Adrenal gland (tissue), 9 donors: ENCODE measurements at regions not wholly inside any gene's neighbourhood (a gene's known extent, or its start where the extent isn't known, plus 50 kb on each side); places are given as distances from the start of the nearest gene placed in this dataset.

Experiments
- DNase-seq, 7 donors: peaks; one replicate each; pipeline ENCODE4 v3.0.0-alpha.2; 2019 to 2020
- H3K27ac ChIP-seq, 5 donors: fragments of 200-600 bp; sonication (generic) in 4 of 5; 1 replicate in 3 of 5; 2 replicates in 2 of 5; pipeline versions ENCODE4 v1.5.1 to v1.8.0; 2016 to 2020; ENCODE audit warnings: mild to moderate bottlenecking in 1 of 5
- H3K27me3 ChIP-seq: fragments of 200-600 bp; 2 replicates; pipeline ENCODE4 v1.8.0; 2021
- H3K36me3 ChIP-seq, 2 donors: fragments of 200-600 bp; replicated peaks in 1 of 2; 1 replicate in 1 of 2; 2 replicates in 1 of 2; pipeline versions ENCODE4 v1.5.1 to v1.8.0; 2018 to 2022
- H3K4me1 ChIP-seq, 2 donors: fragments of 200-600 bp; replicated peaks in 1 of 2; 1 replicate in 1 of 2; 2 replicates in 1 of 2; pipeline versions ENCODE4 v1.5.1 to v1.8.0; 2018 to 2021
- H3K4me3 ChIP-seq, 4 donors: fragments of 200-600 bp; sonication (generic) in 3 of 4; one replicate each; pipeline ENCODE4 v1.5.1; 2016 to 2018
- H3K9me3 ChIP-seq, 3 donors: fragments of 200-600 bp; sonication (generic) in 1 of 3; replicated peaks in 1 of 3; 1 replicate in 2 of 3; 2 replicates in 1 of 3; pipeline versions ENCODE4 v1.5.1 to v1.8.0; 2016 to 2021
- CTCF ChIP-seq, 6 experiments: fragments of 450-650 bp in 4 of 6; fragments of 200-600 bp in 2 of 6; sonication (generic) in 1 of 6; IDR thresholded peaks; 1 replicate in 5 of 6; 2 replicates in 1 of 6; pipeline versions ENCODE4 v1.5.1 to v1.8.0; 2016 to 2021; ENCODE audit warnings: antibody characterized with exemption in 6 of 6, mild to moderate bottlenecking in 2 of 6, moderate library complexity in 1 of 6
- POLR2A ChIP-seq, 2 donors: fragments of 450-650 bp; IDR thresholded peaks; one replicate each; pipeline ENCODE4 v1.6.1; 2017; ENCODE audit warnings: antibody characterized with exemption in 2 of 2, mild to moderate bottlenecking in 2 of 2, moderate library complexity in 1 of 2
- WGBS, 4 donors: extraction: QIAGEN DNeasy Blood & Tissue Kit in 2 of 4; methylation state at CpG; one replicate each; pipeline versions ENCODE4 v1.1.5 to v1.1.7; 2013 to 2017; 5-methylcytosine and 5-hydroxymethylcytosine counted together
- intact Hi-C, 2 donors: fragments of 100-400 bp; cut with DNase I; formaldehyde crosslinking; loops; one replicate each; pipeline versions ENCODE4 v1.14.1 to v1.15.0; 2022 to 2023
- donor health status: healthy with polysubstance abuse.
- donor health status: Bipolar disorder and iron deficiency.
- donor health status: DM: yes; HTN: yes; CAD: no.
- donor health status: DM: no; HTN: no; CAD: no.
- donor health status: DM: no; HTN: no; CAD: no.

- 52 to 62% (median 58%) methylated on average over 5 of the region's 5 CpGs for WGBS, 4 donors
- TF ChIP-seq CTCF (IDR thresholded peaks at IDR 0.05), result no peak
- TF ChIP-seq POLR2A (IDR thresholded peaks at IDR 0.05), result no peak
- Histone ChIP-seq H3K4me3 (no peak overlapping the region), H3K27me3 (no peaks in the 10 kb centered on the region), H3K27ac (no peak overlapping the region), H3K36me3 (no peaks in the 10 kb centered on the region), H3K9me3 (no peaks in the 10 kb centered on the region), H3K4me1 (no peaks in the 10 kb centered on the region)
- DNase-seq, result peak in 1 of 7 donors; percentile 3
- intact Hi-C loops, result no loop called here
Measured at GRCh38 chr6:112701201-112701600, 354.1 kb downstream of the RFPL4B start.

- Histone ChIP-seq H3K27ac (no peak overlapping the region), H3K36me3 (no peaks in the 10 kb centered on the region), H3K4me1 (no peaks in the 10 kb centered on the region), H3K9me3 (no peaks in the 10 kb centered on the region), H3K27me3 (no peaks in the 10 kb centered on the region), H3K4me3 (no peak overlapping the region)
- WGBS, 4 donors, result 53 to 80% (median 62%) methylated on average over 2 of the region's 2 CpGs
- intact Hi-C loops, result no loop called here
- TF ChIP-seq POLR2A (IDR thresholded peaks at IDR 0.05) (no peak), CTCF (IDR thresholded peaks at IDR 0.05) (no peak)
- DNase-seq, result no peak
Measured at GRCh38 chr6:112710710-112711109, 363.6 kb downstream of the RFPL4B start.

- Histone ChIP-seq H3K9me3 (no peaks in the 10 kb centered on the region), H3K27me3 (no peaks in the 10 kb centered on the region), H3K36me3 (no peaks in the 10 kb centered on the region), H3K4me3 (no peak overlapping the region), H3K27ac (no peak overlapping the region), H3K4me1 (no peaks in the 10 kb centered on the region)
- TF ChIP-seq CTCF (IDR thresholded peaks at IDR 0.05) (no peak), POLR2A (IDR thresholded peaks at IDR 0.05) (no peak)
- no peak for DNase-seq
- WGBS, 4 donors, result 58 to 83% (median 73%) methylated on average over 2 of the region's 2 CpGs
- intact Hi-C loops, result no loop called here
Measured at GRCh38 chr6:112713402-112713801, 366.3 kb downstream of the RFPL4B start.

GRCh38 chr6:112717401-112717800 is 370.3 kb downstream of the RFPL4B start:
- no peaks in the 10 kb centered on the region for H3K4me1 ChIP-seq
- WGBS, 4 donors, result 59 to 63% (median 62%) methylated on average over 3 of the region's 3 CpGs

More at GRCh38 chr6:112717401-112717800, 370.3 kb downstream of the RFPL4B start:
- H3K4me3 ChIP-seq, result no peak overlapping the region
- no peaks in the 10 kb centered on the region for H3K9me3 ChIP-seq
- no peaks in the 10 kb centered on the region for H3K36me3 ChIP-seq
- TF ChIP-seq POLR2A (IDR thresholded peaks at IDR 0.05) (no peak), CTCF (IDR thresholded peaks at IDR 0.05) (no peak)
- intact Hi-C loops, result no loop called here
- DNase-seq, result no peak
- no peaks in the 10 kb centered on the region for H3K27me3 ChIP-seq
- no peak overlapping the region for H3K27ac ChIP-seq
